Aorta (tissue), 5 donors: ENCODE measurements at regions not wholly inside any gene's neighbourhood (a gene's known extent, or its start where the extent isn't known, plus 50 kb on each side); places are given as distances from the start of the nearest gene placed in this dataset.
"Not testable (repeated sequence)": the region's sequence is repeated elsewhere in the genome, so short reads cannot be mapped to it uniquely, and the experiment has no call there.

Experiments used
- ATAC-seq: fragments of 200-7000 bp; cut with Tn5 transposase; one replicate; pipeline ENCODE4 v1.9.1; 2022; ENCODE audit warnings: moderate library complexity; ENCODE audit not compliant: low FRiP score
- DNase-seq, 2 donors: peaks; one replicate each; pipeline ENCODE4 v3.0.0-alpha.2; 2020
- H3K27ac ChIP-seq, 2 donors: one replicate each; pipeline ENCODE4 v1.5.1; 2013; ENCODE audit warnings: low read length in 2 of 2, mild to moderate bottlenecking in 2 of 2, moderate library complexity in 2 of 2, control low read depth in 1 of 2, inconsistent platforms in 1 of 2, low read depth in 1 of 2
- H3K27me3 ChIP-seq, 2 donors: one replicate each; pipeline ENCODE4 v1.6.1; 2013; ENCODE audit warnings: control low read depth in 1 of 2, low read length in 1 of 2, mild to moderate bottlenecking in 1 of 2, moderate library complexity in 1 of 2; ENCODE audit not compliant: insufficient read depth in 2 of 2, control insufficient read depth in 1 of 2
- H3K36me3 ChIP-seq, 2 donors: one replicate each; pipeline ENCODE4 v1.6.1; 2013; ENCODE audit warnings: control low read depth in 1 of 2, low read length in 1 of 2, mild to moderate bottlenecking in 1 of 2; ENCODE audit not compliant: insufficient read depth in 2 of 2, control insufficient read depth in 1 of 2
- H3K4me1 ChIP-seq, 2 donors: one replicate each; pipeline ENCODE4 v1.6.1; 2013; ENCODE audit warnings: low read length in 2 of 2, control low read depth in 1 of 2, mild to moderate bottlenecking in 1 of 2, moderate library complexity in 1 of 2; ENCODE audit not compliant: insufficient read depth in 2 of 2, control insufficient read depth in 1 of 2
- H3K4me3 ChIP-seq, 2 donors: one replicate each; pipeline ENCODE4 v1.5.1; 2013; ENCODE audit warnings: low read length in 2 of 2, control low read depth in 1 of 2, mild to moderate bottlenecking in 1 of 2
- H3K9me3 ChIP-seq: one replicate; pipeline ENCODE4 v1.6.1; 2013; ENCODE audit warnings: mild to moderate bottlenecking, low read length; ENCODE audit not compliant: control insufficient read depth
- whole genome bisulfite sequencing, 2 donors: extraction: QIAGEN DNeasy Blood & Tissue Kit; methylation state at CpG; one replicate each; pipeline ENCODE4 v1.1.7; 2013; 5-methylcytosine and 5-hydroxymethylcytosine counted together
- intact Hi-C, 2 donors: fragments of 100-400 bp; cut with DNase I; formaldehyde crosslinking; loops; one replicate each; pipeline versions ENCODE4 v1.14.2 to v1.15.0; 2022
- donor health status: healthy with polysubstance abuse.
- donor health status: Bipolar disorder and iron deficiency.
- donor health status: DM: no; HTN: no; CAD: no.
- donor health status: DM: no; HTN: no; CAD: no.
- donor health status: DM: yes; HTN: yes; CAD: no.

GRCh38 chr21:32934068-32934467 lies 91.7 kb upstream of the OLIG2 start:
- H3K9me3 ChIP-seq, DNase-seq, H3K36me3 ChIP-seq, ATAC-seq, H3K4me3 ChIP-seq, H3K27ac ChIP-seq, H3K27me3 ChIP-seq, intact Hi-C loops, H3K4me1 ChIP-seq: not testable (repeated sequence)
- 92 to 94% methylated on average over 14 of the region's 14 CpGs for WGBS, 2 donors

GRCh38 chr21:32934829-32935228 lies 90.9 kb upstream of the OLIG2 start:
- no peak overlapping the region for H3K27ac ChIP-seq
- H3K9me3 ChIP-seq = peaks cover 3% of the 10 kb centered on the region
- ATAC-seq (no peak), DNase-seq (no peak)
- H3K27me3 ChIP-seq = peaks cover 0 to 2% of the 10 kb centered on the region in 2 donors
- H3K4me3 ChIP-seq = no peak overlapping the region
- intact Hi-C loops = no loop called here
- H3K4me1 ChIP-seq = no peaks in the 10 kb centered on the region
- WGBS, 2 donors = 69 to 84% methylated on average over 3 of the region's 3 CpGs
- H3K36me3 ChIP-seq = no peaks in the 10 kb centered on the region

GRCh38 chr21:32940079-32941014 lies 85.4 kb upstream of the OLIG2 start:
- WGBS, 2 donors = 49 to 52% methylated on average over 23 of the region's 23 CpGs
- ATAC-seq = no peak
- no peak overlapping the region for H3K27ac ChIP-seq
- no peak overlapping the region for H3K4me3 ChIP-seq
- H3K4me1 ChIP-seq = no peaks in the 10 kb centered on the region
- no peaks in the 10 kb centered on the region for H3K27me3 ChIP-seq
- DNase-seq = peak in 1 of 2 donors; percentile 51
- no peaks in the 10 kb centered on the region for H3K36me3 ChIP-seq
- intact Hi-C loops = loop anchor here in 1 of 2 donors (10.0 kb wide), 1 partner anchor 254 kb away; no protein-coding TSS in a partner anchor
- peaks cover 2% of the 10 kb centered on the region for H3K9me3 ChIP-seq

GRCh38 chr21:32941263-32941662 lies 84.5 kb upstream of the OLIG2 start:
- no peak for DNase-seq

GRCh38 chr21:32946654-32947053 lies 79.1 kb upstream of the OLIG2 start:
- no peaks in the 10 kb centered on the region for H3K36me3 ChIP-seq
- ATAC-seq (no peak), DNase-seq (no peak)
- no peak overlapping the region for H3K27ac ChIP-seq
- H3K9me3 ChIP-seq = peaks cover 2% of the 10 kb centered on the region
- WGBS, 2 donors = 67 to 71% methylated on average over 2 of the region's 2 CpGs
- H3K27me3 ChIP-seq = no peaks in the 10 kb centered on the region
- H3K4me1 ChIP-seq = no peaks in the 10 kb centered on the region
- intact Hi-C loops = loop anchor here in 1 of 2 donors (10.0 kb wide), 1 partner anchor 248 kb away; no protein-coding TSS in a partner anchor
- no peak overlapping the region for H3K4me3 ChIP-seq

More at GRCh38 chr21:32941263-32941662, 84.5 kb upstream of the OLIG2 start:
- no peaks in the 10 kb centered on the region for H3K4me1 ChIP-seq
- H3K4me3 ChIP-seq = no peak overlapping the region
- H3K9me3 ChIP-seq = peaks cover 2% of the 10 kb centered on the region
- WGBS, 2 donors = 60 to 66% methylated on average over 2 of the region's 2 CpGs
- intact Hi-C loops = loop anchor here in 1 of 2 donors (10.0 kb wide), 1 partner anchor 254 kb away; no protein-coding TSS in a partner anchor
- no peak overlapping the region for H3K27ac ChIP-seq
- no peaks in the 10 kb centered on the region for H3K36me3 ChIP-seq
- H3K27me3 ChIP-seq = no peaks in the 10 kb centered on the region
- no peak for ATAC-seq

GRCh38 chr21:32947736-32948135 lies 78.0 kb upstream of the OLIG2 start:
- DNase-seq (no peak), ATAC-seq (no peak)
- Histone ChIP-seq H3K4me3 (no peak overlapping the region), H3K27me3 (no peaks in the 10 kb centered on the region), H3K27ac (no peak overlapping the region), H3K4me1 (no peaks in the 10 kb centered on the region), H3K36me3 (no peaks in the 10 kb centered on the region), H3K9me3 (peaks cover 2% of the 10 kb centered on the region)
- intact Hi-C loops = loop anchor here in 1 of 2 donors (10.0 kb wide), 1 partner anchor 247 kb away; no protein-coding TSS in a partner anchor
- 77 to 84% methylated on average over 1 of the region's 1 CpG for WGBS, 2 donors

GRCh38 chr21:32949701-32950100 lies 76.0 kb upstream of the OLIG2 start:
- 53 to 55% methylated on average over 3 of the region's 3 CpGs for WGBS, 2 donors
- no peak overlapping the region for H3K4me3 ChIP-seq
- H3K9me3 ChIP-seq = peaks cover 2% of the 10 kb centered on the region
- ATAC-seq = no peak
- no peak for DNase-seq
- intact Hi-C loops = loop anchor here in 1 of 2 donors (10.0 kb wide), 1 partner anchor 245 kb away; no protein-coding TSS in a partner anchor
- H3K27ac ChIP-seq = no peak overlapping the region
- no peaks in the 10 kb centered on the region for H3K4me1 ChIP-seq
- no peaks in the 10 kb centered on the region for H3K27me3 ChIP-seq
- H3K36me3 ChIP-seq = no peaks in the 10 kb centered on the region

GRCh38 chr21:32951041-32951440 lies 74.7 kb upstream of the OLIG2 start:
- no peak overlapping the region for H3K27ac ChIP-seq
- peaks cover 2% of the 10 kb centered on the region for H3K9me3 ChIP-seq
- no peak overlapping the region for H3K4me3 ChIP-seq
- H3K4me1 ChIP-seq = no peaks in the 10 kb centered on the region
- WGBS, 2 donors = 40% methylated on average over 6 of the region's 6 CpGs
- intact Hi-C loops = no loop called here
- H3K27me3 ChIP-seq = no peaks in the 10 kb centered on the region
- no peak for DNase-seq
- H3K36me3 ChIP-seq = no peaks in the 10 kb centered on the region
- ATAC-seq = no peak

- ATAC-seq = no peak
- Histone ChIP-seq H3K4me1 (no peaks in the 10 kb centered on the region), H3K36me3 (no peaks in the 10 kb centered on the region), H3K9me3 (no peaks in the 10 kb centered on the region), H3K4me3 (no peak overlapping the region), H3K27ac (no peak overlapping the region), H3K27me3 (peaks cover 0 to 3% of the 10 kb centered on the region in 2 donors)
- no peak for DNase-seq
- intact Hi-C loops = no loop called here
- WGBS, 2 donors = 43 to 45% methylated on average over 7 of the region's 7 CpGs
Observed at GRCh38 chr21:32954353-32954752, 71.4 kb upstream of the OLIG2 start.
